Trophoblast cell (in vitro differentiated cells and primary cell): ENCODE measurements at regions not wholly inside any gene's neighbourhood (a gene's known extent, or its start where the extent isn't known, plus 50 kb on each side); places are given as distances from the start of the nearest gene placed in this dataset.
A peak's percentile ranks its signal among the peaks of the same experiment; 100 is the strongest.
"Not testable (repeated sequence)": the region's sequence is repeated elsewhere in the genome, so short reads cannot be mapped to it uniquely, and the experiment has no call there.

Source experiments
- DNase-seq, 2 donors: peaks; one replicate each; pipeline ENCODE4 v3.0.0-alpha.2; 2016
- H2AFZ ChIP-seq: 2 replicates; pipeline ENCODE4 v1.6.1; 2013; ENCODE audit warnings: low read length, moderate library complexity, mild to moderate bottlenecking; ENCODE audit not compliant: insufficient read depth, poor library complexity
- H2AK5ac ChIP-seq: 2 replicates; pipeline ENCODE4 v1.6.1; 2013; ENCODE audit warnings: mild to moderate bottlenecking, low read length
- H2BK120ac ChIP-seq: 2 replicates; pipeline ENCODE4 v1.6.1; 2013; ENCODE audit warnings: low read length, mild to moderate bottlenecking, moderate library complexity; ENCODE audit not compliant: insufficient read depth, poor library complexity
- H2BK12ac ChIP-seq: 2 replicates; pipeline ENCODE4 v1.6.1; 2013; ENCODE audit warnings: mild to moderate bottlenecking, low read length, moderate library complexity
- H2BK5ac ChIP-seq: 2 replicates; pipeline ENCODE4 v1.6.1; 2013; ENCODE audit warnings: low read length, low read depth, moderate library complexity, mild to moderate bottlenecking; ENCODE audit not compliant: poor library complexity
- H3K14ac ChIP-seq: 2 replicates; pipeline ENCODE4 v1.6.1; 2013; ENCODE audit warnings: mild to moderate bottlenecking, low read length
- H3K18ac ChIP-seq: 2 replicates; pipeline ENCODE4 v1.6.1; 2013; ENCODE audit warnings: mild to moderate bottlenecking, low read length
- H3K23ac ChIP-seq: 2 replicates; pipeline ENCODE4 v1.6.1; 2013; ENCODE audit warnings: low read length
- H3K27ac ChIP-seq: 2 replicates; pipeline ENCODE4 v1.5.1; 2013; ENCODE audit warnings: low read depth, mild to moderate bottlenecking, inconsistent platforms, low read length, moderate library complexity
- H3K27me3 ChIP-seq: 2 replicates; pipeline ENCODE4 v1.6.1; 2013; ENCODE audit warnings: inconsistent platforms, mild to moderate bottlenecking, low read length, moderate library complexity; ENCODE audit not compliant: insufficient read depth
- H3K36me3 ChIP-seq, 2 experiments: 1 replicate in 1 of 2; 2 replicates in 1 of 2; pipeline ENCODE4 v1.6.1; 2013; ENCODE audit warnings: low read length in 2 of 2, mild to moderate bottlenecking in 2 of 2, moderate library complexity in 1 of 2; ENCODE audit not compliant: insufficient read depth in 2 of 2, control insufficient read depth in 1 of 2
- H3K4ac ChIP-seq: 2 replicates; pipeline ENCODE4 v1.6.1; 2013; ENCODE audit warnings: low read depth, mild to moderate bottlenecking, low read length, moderate library complexity
- H3K4me1 ChIP-seq, 2 experiments: 1 replicate in 1 of 2; 2 replicates in 1 of 2; pipeline ENCODE4 v1.6.1; 2013; ENCODE audit warnings: low read length in 2 of 2, mild to moderate bottlenecking in 2 of 2, moderate library complexity in 1 of 2; ENCODE audit not compliant: insufficient read depth in 2 of 2, control insufficient read depth in 1 of 2
- H3K4me2 ChIP-seq: 2 replicates; pipeline ENCODE4 v1.6.1; 2013; ENCODE audit warnings: inconsistent platforms, mild to moderate bottlenecking, low read length, moderate library complexity
- H3K4me3 ChIP-seq: 2 replicates; pipeline ENCODE4 v1.5.1; 2013; ENCODE audit warnings: mild to moderate bottlenecking, low read depth, low read length, inconsistent platforms
- H3K79me1 ChIP-seq: one replicate; pipeline ENCODE4 v1.6.1; 2013; ENCODE audit warnings: low read length
- H3K79me2 ChIP-seq: 2 replicates; pipeline ENCODE4 v1.6.1; 2013; ENCODE audit warnings: low read length, mild to moderate bottlenecking; ENCODE audit not compliant: control insufficient read depth, insufficient read depth, poor library complexity
- H3K9ac ChIP-seq: 2 replicates; pipeline ENCODE4 v1.6.1; 2013; ENCODE audit warnings: mild to moderate bottlenecking, low read length
- H3K9me3 ChIP-seq: 2 replicates; pipeline ENCODE4 v1.6.1; 2013; ENCODE audit warnings: low read depth, mild to moderate bottlenecking, control low read depth, inconsistent platforms, low read length; ENCODE audit not compliant: insufficient read depth
- H4K12ac ChIP-seq: 2 replicates; pipeline ENCODE4 v1.6.1; 2013; ENCODE audit warnings: low read depth, mild to moderate bottlenecking, low read length, moderate library complexity
- H4K8ac ChIP-seq: 2 replicates; pipeline ENCODE4 v1.6.1; 2013; ENCODE audit warnings: low read depth, mild to moderate bottlenecking, low read length, moderate library complexity
- H4K91ac ChIP-seq: one replicate; pipeline ENCODE4 v1.6.1; 2013; ENCODE audit warnings: low read depth, mild to moderate bottlenecking, low read length, moderate library complexity
- WGBS: extraction: QIAGEN DNeasy Blood & Tissue Kit; methylation state at CpG from one replicate; pipeline ENCODE4 v1.1.7; 2013; ENCODE audit warnings: missing lambda C conversion rate; ENCODE audit not compliant: insufficient read length, insufficient coverage; ENCODE audit errors: extremely low coverage; 5-methylcytosine and 5-hydroxymethylcytosine counted together

- no peak overlapping the region for H4K12ac ChIP-seq
- no peak overlapping the region for H3K23ac ChIP-seq
- no peak overlapping the region for H3K9ac ChIP-seq
- H2AK5ac ChIP-seq: no peak overlapping the region
- H3K27ac ChIP-seq: no peak overlapping the region
- H2BK5ac ChIP-seq: no peak overlapping the region
- no CpG with 5 or more reads among the region's 3 CpGs for WGBS
- no peak overlapping the region for H2BK12ac ChIP-seq
- no peak overlapping the region for H3K14ac ChIP-seq
- H4K91ac ChIP-seq: no peak overlapping the region
- H3K4ac ChIP-seq: no peak overlapping the region
- no peak overlapping the region for H3K4me2 ChIP-seq
- H3K79me2 ChIP-seq: no peaks in the 10 kb centered on the region
- H3K27me3 ChIP-seq: no peaks in the 10 kb centered on the region
- no peaks in the 10 kb centered on the region for H3K9me3 ChIP-seq
- H3K79me1 ChIP-seq: no peaks in the 10 kb centered on the region
- no peaks in the 10 kb centered on the region for H3K4me1 ChIP-seq
- no peak overlapping the region for H4K8ac ChIP-seq
- no peak for DNase-seq
- no peak overlapping the region for H2AFZ ChIP-seq
- no peak overlapping the region for H3K18ac ChIP-seq
- H3K36me3 ChIP-seq: no peaks in the 10 kb centered on the region
- H2BK120ac ChIP-seq: no peak overlapping the region
- no peak overlapping the region for H3K4me3 ChIP-seq
These were observed 240.9 kb upstream of the CADM2 start for GRCh38 chr3:84717894-84718293.

GRCh38 chr3:84724877-84725276, 233.9 kb upstream of the CADM2 start:
- Histone ChIP-seq H2AK5ac (no peak overlapping the region), H3K36me3 (no peaks in the 10 kb centered on the region), H3K9ac (no peak overlapping the region), H3K79me1 (no peaks in the 10 kb centered on the region), H3K4me2 (no peak overlapping the region), H3K14ac (no peak overlapping the region), H3K27me3 (no peaks in the 10 kb centered on the region), H3K27ac (no peak overlapping the region), H3K23ac (no peak overlapping the region), H3K79me2 (no peaks in the 10 kb centered on the region), H3K9me3 (no peaks in the 10 kb centered on the region), H3K18ac (no peak overlapping the region), H3K4ac (no peak overlapping the region), H2BK5ac (no peak overlapping the region), H4K91ac (no peak overlapping the region), H3K4me1 (no peaks in the 10 kb centered on the region), H2AFZ (no peak overlapping the region), H3K4me3 (no peak overlapping the region), H2BK12ac (no peak overlapping the region), H2BK120ac (no peak overlapping the region), H4K12ac (no peak overlapping the region), H4K8ac (no peak overlapping the region)
- WGBS: no CpG with 5 or more reads among the region's 4 CpGs
- DNase-seq: peak; percentile 19 to 46

- no peak overlapping the region for H3K9ac ChIP-seq
- no peak overlapping the region for H3K4me3 ChIP-seq
- no peak overlapping the region for H3K23ac ChIP-seq
- H3K36me3 ChIP-seq: no peaks in the 10 kb centered on the region
- no peak overlapping the region for H2BK12ac ChIP-seq
- no peak overlapping the region for H2BK120ac ChIP-seq
- H4K8ac ChIP-seq: no peak overlapping the region
- H3K18ac ChIP-seq: no peak overlapping the region
- H3K27me3 ChIP-seq: no peaks in the 10 kb centered on the region
- H4K91ac ChIP-seq: no peak overlapping the region
- DNase-seq: no peak
- WGBS: no CpG with 5 or more reads among the region's 1 CpG
- no peak overlapping the region for H2BK5ac ChIP-seq
- no peak overlapping the region for H2AFZ ChIP-seq
- no peaks in the 10 kb centered on the region for H3K4me1 ChIP-seq
- H3K27ac ChIP-seq: no peak overlapping the region
- H3K79me2 ChIP-seq: no peaks in the 10 kb centered on the region
- no peak overlapping the region for H3K4me2 ChIP-seq
- no peaks in the 10 kb centered on the region for H3K79me1 ChIP-seq
- no peak overlapping the region for H3K14ac ChIP-seq
- no peak overlapping the region for H3K4ac ChIP-seq
- no peaks in the 10 kb centered on the region for H3K9me3 ChIP-seq
- H2AK5ac ChIP-seq: no peak overlapping the region
- no peak overlapping the region for H4K12ac ChIP-seq
These were observed 231.2 kb upstream of the CADM2 start for GRCh38 chr3:84727616-84728015.

GRCh38 chr3:84734731-84735130, 224.1 kb upstream of the CADM2 start:
- not testable (repeated sequence) for H2BK5ac ChIP-seq, H3K23ac ChIP-seq, H3K4me1 ChIP-seq, H2BK120ac ChIP-seq, H3K18ac ChIP-seq, H3K14ac ChIP-seq, H3K79me2 ChIP-seq, H3K4me2 ChIP-seq, H3K4me3 ChIP-seq, H2BK12ac ChIP-seq, H3K9me3 ChIP-seq, H3K9ac ChIP-seq, DNase-seq, H3K27ac ChIP-seq, H4K91ac ChIP-seq, H4K12ac ChIP-seq, H2AFZ ChIP-seq, H2AK5ac ChIP-seq, H3K79me1 ChIP-seq, H3K4ac ChIP-seq, H3K27me3 ChIP-seq, H3K36me3 ChIP-seq, H4K8ac ChIP-seq
- no CpG with 5 or more reads among the region's 1 CpG for WGBS
